NCI-H82 (cell line): ENCODE measurements at regions not wholly inside any gene's neighbourhood (a gene's known extent, or its start where the extent isn't known, plus 50 kb on each side); places are given as distances from the start of the nearest gene placed in this dataset.
A peak's percentile ranks its signal among the peaks of the same experiment; 100 is the strongest.

ENCODE experiments used
- DNase-seq: peaks from one replicate; lab custom pipeline; 2025; lab: John Stamatoyannopoulos, UW

GRCh38 chr2:220981926-220982325 is 590.2 kb downstream of the EPHA4 start:
- DNase-seq = no peak

- no peak for DNase-seq
Observed at GRCh38 chr2:220985561-220985960, 586.5 kb downstream of the EPHA4 start.

- DNase-seq = no peak
Observed at GRCh38 chr2:220987839-220988238, 584.3 kb downstream of the EPHA4 start.

- no peak for DNase-seq
Observed at GRCh38 chr2:220991972-220992371, 580.1 kb downstream of the EPHA4 start.

GRCh38 chr2:220994846-220995245 is 577.3 kb downstream of the EPHA4 start:
- no peak for DNase-seq

GRCh38 chr2:220995581-220995980 is 576.5 kb downstream of the EPHA4 start:
- no peak for DNase-seq

- no peak for DNase-seq
Observed at GRCh38 chr2:220998156-220998555, 573.9 kb downstream of the EPHA4 start.

- DNase-seq = no peak
Observed at GRCh38 chr2:220999356-220999755, 572.7 kb downstream of the EPHA4 start.

GRCh38 chr2:221001381-221001801 is 570.7 kb downstream of the EPHA4 start:
- DNase-seq = no peak

- no peak for DNase-seq
Observed at GRCh38 chr2:221002101-221002685, 569.9 kb downstream of the EPHA4 start.

- DNase-seq = no peak
Observed at GRCh38 chr2:221005338-221005737, 566.8 kb downstream of the EPHA4 start.

GRCh38 chr2:221006084-221006483 is 566.0 kb downstream of the EPHA4 start:
- DNase-seq = peak; percentile 50

- DNase-seq = no peak
Observed at GRCh38 chr2:221016551-221016950, 555.6 kb downstream of the EPHA4 start.

- no peak for DNase-seq
Observed at GRCh38 chr2:221018262-221018661, 553.8 kb downstream of the EPHA4 start.

GRCh38 chr2:221019668-221020067 is 552.4 kb downstream of the EPHA4 start:
- no peak for DNase-seq

- DNase-seq = no peak
Observed at GRCh38 chr2:221022554-221022953, 549.5 kb downstream of the EPHA4 start.

GRCh38 chr2:221025398-221025797 is 546.7 kb downstream of the EPHA4 start:
- DNase-seq = no peak

GRCh38 chr2:221034026-221034701 is 537.9 kb downstream of the EPHA4 start:
- DNase-seq = no peak

- DNase-seq = no peak
Observed at GRCh38 chr2:221034973-221035372, 537.1 kb downstream of the EPHA4 start.

- DNase-seq = no peak
Observed at GRCh38 chr2:221042926-221043325, 529.2 kb downstream of the EPHA4 start.

- no peak for DNase-seq
Observed at GRCh38 chr2:221044781-221045180, 527.3 kb downstream of the EPHA4 start.

- DNase-seq = no peak
Observed at GRCh38 chr2:221050020-221050795, 521.9 kb downstream of the EPHA4 start.

- no peak for DNase-seq
Observed at GRCh38 chr2:221051162-221051561, 520.9 kb downstream of the EPHA4 start.
